ENCODE measurements at regions not wholly inside any gene's neighbourhood (a gene's known extent, or its start where the extent isn't known, plus 50 kb on each side); places are given as distances from the start of the nearest gene placed in this dataset.

GRCh38 chr18:72411261-72411660 lies 132.9 kb downstream of the CBLN2 start:
- TF ChIP-seq, protein P1, sequence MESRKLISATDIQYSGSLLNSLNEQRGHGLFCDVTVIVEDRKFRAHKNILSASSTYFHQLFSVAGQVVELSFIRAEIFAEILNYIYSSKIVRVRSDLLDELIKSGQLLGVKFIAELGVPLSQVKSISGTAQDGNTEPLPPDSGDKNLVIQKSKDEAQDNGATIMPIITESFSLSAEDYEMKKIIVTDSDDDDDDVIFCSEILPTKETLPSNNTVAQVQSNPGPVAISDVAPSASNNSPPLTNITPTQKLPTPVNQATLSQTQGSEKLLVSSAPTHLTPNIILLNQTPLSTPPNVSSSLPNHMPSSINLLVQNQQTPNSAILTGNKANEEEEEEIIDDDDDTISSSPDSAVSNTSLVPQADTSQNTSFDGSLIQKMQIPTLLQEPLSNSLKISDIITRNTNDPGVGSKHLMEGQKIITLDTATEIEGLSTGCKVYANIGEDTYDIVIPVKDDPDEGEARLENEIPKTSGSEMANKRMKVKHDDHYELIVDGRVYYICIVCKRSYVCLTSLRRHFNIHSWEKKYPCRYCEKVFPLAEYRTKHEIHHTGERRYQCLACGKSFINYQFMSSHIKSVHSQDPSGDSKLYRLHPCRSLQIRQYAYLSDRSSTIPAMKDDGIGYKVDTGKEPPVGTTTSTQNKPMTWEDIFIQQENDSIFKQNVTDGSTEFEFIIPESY (IDR thresholded peaks at IDR 0.05; ENCODE audit: extremely low read depth, insufficient replicate concordance, low read length) = no peak
- TF ChIP-seq, protein P2, sequence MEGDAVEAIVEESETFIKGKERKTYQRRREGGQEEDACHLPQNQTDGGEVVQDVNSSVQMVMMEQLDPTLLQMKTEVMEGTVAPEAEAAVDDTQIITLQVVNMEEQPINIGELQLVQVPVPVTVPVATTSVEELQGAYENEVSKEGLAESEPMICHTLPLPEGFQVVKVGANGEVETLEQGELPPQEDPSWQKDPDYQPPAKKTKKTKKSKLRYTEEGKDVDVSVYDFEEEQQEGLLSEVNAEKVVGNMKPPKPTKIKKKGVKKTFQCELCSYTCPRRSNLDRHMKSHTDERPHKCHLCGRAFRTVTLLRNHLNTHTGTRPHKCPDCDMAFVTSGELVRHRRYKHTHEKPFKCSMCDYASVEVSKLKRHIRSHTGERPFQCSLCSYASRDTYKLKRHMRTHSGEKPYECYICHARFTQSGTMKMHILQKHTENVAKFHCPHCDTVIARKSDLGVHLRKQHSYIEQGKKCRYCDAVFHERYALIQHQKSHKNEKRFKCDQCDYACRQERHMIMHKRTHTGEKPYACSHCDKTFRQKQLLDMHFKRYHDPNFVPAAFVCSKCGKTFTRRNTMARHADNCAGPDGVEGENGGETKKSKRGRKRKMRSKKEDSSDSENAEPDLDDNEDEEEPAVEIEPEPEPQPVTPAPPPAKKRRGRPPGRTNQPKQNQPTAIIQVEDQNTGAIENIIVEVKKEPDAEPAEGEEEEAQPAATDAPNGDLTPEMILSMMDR (IDR thresholded peaks at IDR 0.05 in 2 of 3, conservative IDR thresholded peaks at IDR 0.05 in 1 of 3; ENCODE audit: borderline replicate concordance in 1 of 3, insufficient read depth in 1 of 3, low read depth in 2 of 3, low read length in 2 of 3) = no peak
- TF ChIP-seq SIN3A (IDR thresholded peaks at IDR 0.05; ENCODE audit: low read depth) (no peak), RAD21 (IDR thresholded peaks at IDR 0.05; ENCODE audit: low read depth) (no peak), POLR2AphosphoS5 (IDR thresholded peaks at IDR 0.05; ENCODE audit: low read depth, low read length) (no peak), EZH2 (IDR thresholded peaks at IDR 0.05) (no peak), FOSL1 (IDR thresholded peaks at IDR 0.05; ENCODE audit: low read depth) (no peak), YY1 (IDR thresholded peaks at IDR 0.05; ENCODE audit: extremely low read depth, insufficient replicate concordance, low read depth, low read length) (no peak), CEBPB (IDR thresholded peaks at IDR 0.05; ENCODE audit: low read depth) (no peak), JUND (IDR thresholded peaks at IDR 0.05) (no peak)
- TF ChIP-seq, protein P3, sequence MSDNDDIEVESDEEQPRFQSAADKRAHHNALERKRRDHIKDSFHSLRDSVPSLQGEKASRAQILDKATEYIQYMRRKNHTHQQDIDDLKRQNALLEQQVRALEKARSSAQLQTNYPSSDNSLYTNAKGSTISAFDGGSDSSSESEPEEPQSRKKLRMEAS (IDR thresholded peaks at IDR 0.05) = no peak
- TF ChIP-seq, protein P4, sequence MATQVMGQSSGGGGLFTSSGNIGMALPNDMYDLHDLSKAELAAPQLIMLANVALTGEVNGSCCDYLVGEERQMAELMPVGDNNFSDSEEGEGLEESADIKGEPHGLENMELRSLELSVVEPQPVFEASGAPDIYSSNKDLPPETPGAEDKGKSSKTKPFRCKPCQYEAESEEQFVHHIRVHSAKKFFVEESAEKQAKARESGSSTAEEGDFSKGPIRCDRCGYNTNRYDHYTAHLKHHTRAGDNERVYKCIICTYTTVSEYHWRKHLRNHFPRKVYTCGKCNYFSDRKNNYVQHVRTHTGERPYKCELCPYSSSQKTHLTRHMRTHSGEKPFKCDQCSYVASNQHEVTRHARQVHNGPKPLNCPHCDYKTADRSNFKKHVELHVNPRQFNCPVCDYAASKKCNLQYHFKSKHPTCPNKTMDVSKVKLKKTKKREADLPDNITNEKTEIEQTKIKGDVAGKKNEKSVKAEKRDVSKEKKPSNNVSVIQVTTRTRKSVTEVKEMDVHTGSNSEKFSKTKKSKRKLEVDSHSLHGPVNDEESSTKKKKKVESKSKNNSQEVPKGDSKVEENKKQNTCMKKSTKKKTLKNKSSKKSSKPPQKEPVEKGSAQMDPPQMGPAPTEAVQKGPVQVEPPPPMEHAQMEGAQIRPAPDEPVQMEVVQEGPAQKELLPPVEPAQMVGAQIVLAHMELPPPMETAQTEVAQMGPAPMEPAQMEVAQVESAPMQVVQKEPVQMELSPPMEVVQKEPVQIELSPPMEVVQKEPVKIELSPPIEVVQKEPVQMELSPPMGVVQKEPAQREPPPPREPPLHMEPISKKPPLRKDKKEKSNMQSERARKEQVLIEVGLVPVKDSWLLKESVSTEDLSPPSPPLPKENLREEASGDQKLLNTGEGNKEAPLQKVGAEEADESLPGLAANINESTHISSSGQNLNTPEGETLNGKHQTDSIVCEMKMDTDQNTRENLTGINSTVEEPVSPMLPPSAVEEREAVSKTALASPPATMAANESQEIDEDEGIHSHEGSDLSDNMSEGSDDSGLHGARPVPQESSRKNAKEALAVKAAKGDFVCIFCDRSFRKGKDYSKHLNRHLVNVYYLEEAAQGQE (IDR thresholded peaks at IDR 0.05; ENCODE audit: low read depth) = no peak

Data from HCT116 (cell line).